ENCODE measurements at regions not wholly inside any gene's neighbourhood (a gene's known extent, or its start where the extent isn't known, plus 50 kb on each side); places are given as distances from the start of the nearest gene placed in this dataset.

Small RNA genes in the stretch of these regions (small RNA-seq; reads per million reads assigned to genes)
- 0 reads per million in 3 experiments for gene RNA5SP357 (ENCODE audit: insufficient read depth in 2 of 3, insufficient read length in 3 of 3, low read depth in 2 of 3, low replicate concordance in 1 of 3)

Data from HepG2 (cell line).